ENCODE measurements at regions not wholly inside any gene's neighbourhood (a gene's known extent, or its start where the extent isn't known, plus 50 kb on each side); places are given as distances from the start of the nearest gene placed in this dataset.

- H2AK5ac ChIP-seq (ENCODE audit: low read length, severe bottlenecking): no peak overlapping the region
- WGBS: 75% methylated on average over 3 of the region's 6 CpGs
These were observed 598.4 kb upstream of the GNPDA2 start for GRCh38 chr4:45324455-45325417.

GRCh38 chr4:45323453-45324058, 597.2 kb upstream of the GNPDA2 start:
- no peak overlapping the region for H2AK5ac ChIP-seq (ENCODE audit: low read length, severe bottlenecking)
- no peak overlapping the region for H2BK15ac ChIP-seq (ENCODE audit: low read depth, poor library complexity, severe bottlenecking)
- no peak overlapping the region for H3K27ac ChIP-seq (ENCODE audit: low read length, poor library complexity, severe bottlenecking)
- no peak overlapping the region for H3K4me3 ChIP-seq (ENCODE audit: insufficient read depth in 1 of 2, low read depth in 1 of 2, low read length in 2 of 2)
- no peaks in the 10 kb centered on the region for H3K27me3 ChIP-seq (ENCODE audit: control insufficient read depth in 1 of 2, insufficient read depth in 1 of 2, low read length in 2 of 2)
- no peaks in the 10 kb centered on the region for H3K79me1 ChIP-seq (replicated peaks; ENCODE audit: low read length, poor library complexity, severe bottlenecking)
- no peaks in the 10 kb centered on the region for H3K36me3 ChIP-seq (ENCODE audit: control insufficient read depth in 1 of 2, insufficient read depth in 2 of 2, low read depth in 1 of 2, low read length in 2 of 2)
- no peak overlapping the region for H4K91ac ChIP-seq (ENCODE audit: low read length)
- H2BK120ac ChIP-seq (ENCODE audit: low read depth, low read length): no peak overlapping the region
- no peak overlapping the region for H3K9ac ChIP-seq (ENCODE audit: low read length)
- no peak overlapping the region for H3K18ac ChIP-seq (ENCODE audit: low read depth in 1 of 2, low read length in 2 of 2)
- no peak overlapping the region for H2BK12ac ChIP-seq (ENCODE audit: low read length in 2 of 2)
- H2AFZ ChIP-seq (ENCODE audit: low read depth, low read length): no peak overlapping the region
- no peak overlapping the region for H3K14ac ChIP-seq (ENCODE audit: low read length in 2 of 2)
- no peak overlapping the region for H2BK5ac ChIP-seq (ENCODE audit: low read depth, low read length, poor library complexity, severe bottlenecking)
- no peak overlapping the region for H3K23ac ChIP-seq (ENCODE audit: low read length in 2 of 2)
- no peak overlapping the region for H3K4me2 ChIP-seq (ENCODE audit: low read length, poor library complexity, severe bottlenecking)
- DNase-seq: no peak
- 69% methylated on average over 2 of the region's 2 CpGs for WGBS
- H3K4me1 ChIP-seq (ENCODE audit: control insufficient read depth, insufficient read depth, low read depth, low read length): no peaks in the 10 kb centered on the region
- no peaks in the 10 kb centered on the region for H3K9me3 ChIP-seq (ENCODE audit: control insufficient read depth, low read length)
- H3K4ac ChIP-seq (ENCODE audit: low read depth in 1 of 2, low read length in 2 of 2): no peak overlapping the region
- no peak overlapping the region for H4K8ac ChIP-seq (ENCODE audit: low read length)

More at GRCh38 chr4:45324455-45325417, 598.4 kb upstream of the GNPDA2 start:
- no peak overlapping the region for H4K91ac ChIP-seq (ENCODE audit: low read length)
- H3K4me3 ChIP-seq (ENCODE audit: insufficient read depth in 1 of 2, low read depth in 1 of 2, low read length in 2 of 2): no peak overlapping the region
- no peaks in the 10 kb centered on the region for H3K27me3 ChIP-seq (ENCODE audit: control insufficient read depth in 1 of 2, insufficient read depth in 1 of 2, low read length in 2 of 2)
- H3K4ac ChIP-seq (ENCODE audit: low read depth in 1 of 2, low read length in 2 of 2): no peak overlapping the region
- no peaks in the 10 kb centered on the region for H3K4me1 ChIP-seq (ENCODE audit: control insufficient read depth, insufficient read depth, low read depth, low read length)
- H2BK15ac ChIP-seq (ENCODE audit: low read depth, poor library complexity, severe bottlenecking): no peak overlapping the region
- H4K8ac ChIP-seq (ENCODE audit: low read length): no peak overlapping the region
- H2BK120ac ChIP-seq (ENCODE audit: low read depth, low read length): no peak overlapping the region
- H2BK5ac ChIP-seq (ENCODE audit: low read depth, low read length, poor library complexity, severe bottlenecking): no peak overlapping the region
- no peak overlapping the region for H3K4me2 ChIP-seq (ENCODE audit: low read length, poor library complexity, severe bottlenecking)
- no peaks in the 10 kb centered on the region for H3K79me1 ChIP-seq (replicated peaks; ENCODE audit: low read length, poor library complexity, severe bottlenecking)
- H3K9ac ChIP-seq (ENCODE audit: low read length): no peak overlapping the region
- no peak overlapping the region for H3K27ac ChIP-seq (ENCODE audit: low read length, poor library complexity, severe bottlenecking)
- H2AFZ ChIP-seq (ENCODE audit: low read depth, low read length): no peak overlapping the region
- no peak overlapping the region for H3K23ac ChIP-seq (ENCODE audit: low read length in 2 of 2)
- H3K36me3 ChIP-seq (ENCODE audit: control insufficient read depth in 1 of 2, insufficient read depth in 2 of 2, low read depth in 1 of 2, low read length in 2 of 2): no peaks in the 10 kb centered on the region
- no peak overlapping the region for H3K18ac ChIP-seq (ENCODE audit: low read depth in 1 of 2, low read length in 2 of 2)
- H2BK12ac ChIP-seq (ENCODE audit: low read length in 2 of 2): no peak overlapping the region
- H3K9me3 ChIP-seq (ENCODE audit: control insufficient read depth, low read length): no peaks in the 10 kb centered on the region
- DNase-seq: no peak
- H3K14ac ChIP-seq (ENCODE audit: low read length in 2 of 2): no peak overlapping the region

- Histone ChIP-seq H2BK12ac (ENCODE audit: low read length in 2 of 2) (no peak overlapping the region), H3K4ac (ENCODE audit: low read depth in 1 of 2, low read length in 2 of 2) (no peak overlapping the region), H3K79me1 (replicated peaks; ENCODE audit: low read length, poor library complexity, severe bottlenecking) (no peaks in the 10 kb centered on the region), H3K36me3 (ENCODE audit: control insufficient read depth in 1 of 2, insufficient read depth in 2 of 2, low read depth in 1 of 2, low read length in 2 of 2) (no peaks in the 10 kb centered on the region), H3K4me2 (ENCODE audit: low read length, poor library complexity, severe bottlenecking) (no peak overlapping the region), H3K4me1 (ENCODE audit: control insufficient read depth, insufficient read depth, low read depth, low read length) (no peaks in the 10 kb centered on the region), H3K9ac (ENCODE audit: low read length) (no peak overlapping the region), H3K27me3 (ENCODE audit: control insufficient read depth in 1 of 2, insufficient read depth in 1 of 2, low read length in 2 of 2) (no peaks in the 10 kb centered on the region), H3K18ac (ENCODE audit: low read depth in 1 of 2, low read length in 2 of 2) (no peak overlapping the region), H4K8ac (ENCODE audit: low read length) (no peak overlapping the region), H3K23ac (ENCODE audit: low read length in 2 of 2) (no peak overlapping the region), H2BK5ac (ENCODE audit: low read depth, low read length, poor library complexity, severe bottlenecking) (no peak overlapping the region), H4K91ac (ENCODE audit: low read length) (no peak overlapping the region), H3K9me3 (ENCODE audit: control insufficient read depth, low read length) (no peaks in the 10 kb centered on the region), H3K27ac (ENCODE audit: low read length, poor library complexity, severe bottlenecking) (no peak overlapping the region), H2BK15ac (ENCODE audit: low read depth, poor library complexity, severe bottlenecking) (no peak overlapping the region), H3K14ac (ENCODE audit: low read length in 2 of 2) (no peak overlapping the region), H2AK5ac (ENCODE audit: low read length, severe bottlenecking) (no peak overlapping the region), H2AFZ (ENCODE audit: low read depth, low read length) (no peak overlapping the region), H2BK120ac (ENCODE audit: low read depth, low read length) (no peak overlapping the region), H3K4me3 (ENCODE audit: insufficient read depth in 1 of 2, low read depth in 1 of 2, low read length in 2 of 2) (no peak overlapping the region)
- no CpG with 5 or more reads among the region's 1 CpG for WGBS
- no peak for DNase-seq
These were observed 591.4 kb upstream of the GNPDA2 start for GRCh38 chr4:45317739-45318138.

GRCh38 chr4:45317276-45317675, 590.9 kb upstream of the GNPDA2 start:
- peak; percentile 46 for DNase-seq
- no peak overlapping the region for H3K27ac ChIP-seq (ENCODE audit: low read length, poor library complexity, severe bottlenecking)
- H3K14ac ChIP-seq (ENCODE audit: low read length in 2 of 2): no peak overlapping the region
- no peaks in the 10 kb centered on the region for H3K27me3 ChIP-seq (ENCODE audit: control insufficient read depth in 1 of 2, insufficient read depth in 1 of 2, low read length in 2 of 2)
- no peaks in the 10 kb centered on the region for H3K79me1 ChIP-seq (replicated peaks; ENCODE audit: low read length, poor library complexity, severe bottlenecking)
- H2BK120ac ChIP-seq (ENCODE audit: low read depth, low read length): no peak overlapping the region
- H2BK12ac ChIP-seq (ENCODE audit: low read length in 2 of 2): no peak overlapping the region
- no peak overlapping the region for H3K18ac ChIP-seq (ENCODE audit: low read depth in 1 of 2, low read length in 2 of 2)
- 46% methylated on average over 2 of the region's 2 CpGs for WGBS
- H2BK5ac ChIP-seq (ENCODE audit: low read depth, low read length, poor library complexity, severe bottlenecking): no peak overlapping the region
- no peaks in the 10 kb centered on the region for H3K4me1 ChIP-seq (ENCODE audit: control insufficient read depth, insufficient read depth, low read depth, low read length)
- no peak overlapping the region for H2AFZ ChIP-seq (ENCODE audit: low read depth, low read length)
- no peaks in the 10 kb centered on the region for H3K9me3 ChIP-seq (ENCODE audit: control insufficient read depth, low read length)
- H3K9ac ChIP-seq (ENCODE audit: low read length): no peak overlapping the region
- H3K4me3 ChIP-seq (ENCODE audit: insufficient read depth in 1 of 2, low read depth in 1 of 2, low read length in 2 of 2): no peak overlapping the region
- H2AK5ac ChIP-seq (ENCODE audit: low read length, severe bottlenecking): no peak overlapping the region
- H3K23ac ChIP-seq (ENCODE audit: low read length in 2 of 2): no peak overlapping the region
- no peak overlapping the region for H3K4ac ChIP-seq (ENCODE audit: low read depth in 1 of 2, low read length in 2 of 2)
- no peak overlapping the region for H3K4me2 ChIP-seq (ENCODE audit: low read length, poor library complexity, severe bottlenecking)
- H4K91ac ChIP-seq (ENCODE audit: low read length): no peak overlapping the region
- no peaks in the 10 kb centered on the region for H3K36me3 ChIP-seq (ENCODE audit: control insufficient read depth in 1 of 2, insufficient read depth in 2 of 2, low read depth in 1 of 2, low read length in 2 of 2)
- H4K8ac ChIP-seq (ENCODE audit: low read length): no peak overlapping the region
- no peak overlapping the region for H2BK15ac ChIP-seq (ENCODE audit: low read depth, poor library complexity, severe bottlenecking)

Measured in mesenchymal stem cell (in vitro differentiated cells and primary cell).